T-helper 2 cell (primary cell): ENCODE measurements at regions not wholly inside any gene's neighbourhood (a gene's known extent, or its start where the extent isn't known, plus 50 kb on each side); places are given as distances from the start of the nearest gene placed in this dataset.
"Not testable (repeated sequence)": the region's sequence is repeated elsewhere in the genome, so short reads cannot be mapped to it uniquely, and the experiment has no call there.

ENCODE experiments used
- DNase-seq, 5 experiments: peaks; one replicate each; pipeline versions ENCODE4 v3.0.0 to v3.0.0-alpha.2; 2012 to 2022

DNA sequence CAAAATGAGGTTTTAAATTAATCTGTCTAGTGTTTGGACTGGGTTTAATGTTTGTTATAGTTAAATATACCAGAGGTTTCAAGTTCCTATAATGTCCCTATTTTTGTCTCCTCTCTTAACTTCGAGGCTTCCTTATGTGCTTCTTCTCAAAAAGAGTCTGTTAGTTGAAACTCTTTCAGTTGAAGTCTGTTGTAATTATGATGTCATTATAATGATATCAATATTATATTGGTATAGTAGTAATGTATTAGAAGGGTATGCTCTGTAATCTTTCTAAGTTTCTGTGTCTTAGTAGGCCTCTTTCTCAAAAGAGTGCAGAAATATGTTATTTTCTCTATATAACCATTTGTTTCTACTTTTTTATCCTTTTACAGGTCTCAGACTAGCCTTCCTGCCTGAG, 1148.0 kb downstream of the NSUN3 start:
- DNase-seq, result no peak

DNA sequence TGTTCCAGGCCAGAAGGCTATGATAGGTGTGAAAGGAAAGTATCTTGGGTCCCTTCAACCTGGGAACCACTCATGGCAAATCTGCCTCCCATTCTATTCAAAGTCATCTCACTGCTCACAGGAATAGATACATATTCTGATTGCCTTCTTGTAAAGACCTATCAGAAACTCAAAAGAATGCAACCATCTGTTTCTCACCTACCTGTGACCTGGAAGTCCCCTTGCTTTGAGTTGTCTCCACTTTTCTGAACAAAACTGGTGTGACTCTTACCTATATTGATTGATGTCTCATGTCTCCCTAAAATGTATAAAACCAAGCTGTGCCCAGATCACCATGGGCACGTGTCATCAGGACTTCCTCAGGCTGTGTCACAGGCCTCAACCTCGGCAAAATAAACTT, 1149.3 kb downstream of the NSUN3 start:
- no peak for DNase-seq

DNA sequence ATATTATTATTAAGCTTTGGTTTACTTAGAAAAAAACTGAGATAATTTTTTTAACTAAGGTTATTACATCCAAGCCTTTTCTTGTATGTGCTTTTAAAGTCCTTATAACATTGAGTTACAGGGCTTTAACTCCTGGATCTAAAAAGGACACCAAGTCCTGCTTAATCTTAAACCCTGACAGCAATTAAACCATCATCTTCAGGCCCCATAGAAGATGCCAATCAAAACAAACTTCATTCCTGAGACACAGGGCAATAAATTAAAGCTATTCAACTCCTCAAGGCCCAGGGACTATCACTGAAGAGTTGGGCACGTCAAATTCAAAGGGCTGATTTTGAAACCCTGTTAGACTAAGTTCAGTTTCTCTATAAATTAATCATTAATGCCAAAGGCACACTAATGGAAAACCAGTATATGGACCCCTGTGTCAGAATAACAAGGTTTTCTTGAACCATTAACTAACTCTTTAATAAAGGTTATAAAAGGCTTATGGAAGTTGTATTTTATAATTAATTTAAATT, 1152.6 kb downstream of the NSUN3 start:
- DNase-seq, result no peak

DNA sequence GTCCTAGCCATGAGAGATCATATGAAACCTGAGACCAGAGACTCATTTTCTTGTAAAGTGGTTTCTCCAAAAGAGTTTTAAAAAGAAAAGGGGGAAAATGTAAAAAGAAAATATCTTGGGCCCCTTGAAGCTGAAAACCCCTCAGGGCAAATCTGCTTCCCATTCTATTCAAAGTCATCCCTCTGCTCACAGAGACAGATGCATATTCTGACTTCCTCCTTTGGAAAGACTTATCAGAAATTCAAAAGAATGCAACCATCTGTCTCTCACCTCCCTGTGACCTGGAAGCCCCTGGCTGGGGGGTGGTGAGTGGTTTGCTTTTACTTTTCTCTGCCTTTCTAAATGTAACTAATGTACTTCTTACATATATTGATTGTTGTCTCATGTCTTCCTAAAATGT, 1154.8 kb downstream of the NSUN3 start:
- no peak for DNase-seq

DNA sequence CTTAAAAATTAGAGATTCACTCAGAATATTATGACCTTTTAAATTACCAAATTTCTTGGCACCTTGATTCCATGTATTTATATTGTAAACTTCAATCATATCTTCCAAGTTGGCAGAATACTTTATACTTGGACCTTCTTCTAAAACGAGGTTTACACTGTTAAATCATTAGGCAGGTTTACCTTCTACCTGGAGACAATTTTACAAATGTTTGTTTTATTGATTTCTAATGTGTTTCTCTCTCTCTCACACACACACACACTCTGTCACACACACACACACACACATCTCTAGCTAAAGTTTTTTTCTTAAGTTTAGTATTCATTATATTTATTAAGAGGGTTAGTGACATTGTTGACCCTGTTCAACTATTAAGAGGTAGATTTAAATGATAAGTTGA, 1155.6 kb downstream of the NSUN3 start:
- DNase-seq, result no peak

DNA sequence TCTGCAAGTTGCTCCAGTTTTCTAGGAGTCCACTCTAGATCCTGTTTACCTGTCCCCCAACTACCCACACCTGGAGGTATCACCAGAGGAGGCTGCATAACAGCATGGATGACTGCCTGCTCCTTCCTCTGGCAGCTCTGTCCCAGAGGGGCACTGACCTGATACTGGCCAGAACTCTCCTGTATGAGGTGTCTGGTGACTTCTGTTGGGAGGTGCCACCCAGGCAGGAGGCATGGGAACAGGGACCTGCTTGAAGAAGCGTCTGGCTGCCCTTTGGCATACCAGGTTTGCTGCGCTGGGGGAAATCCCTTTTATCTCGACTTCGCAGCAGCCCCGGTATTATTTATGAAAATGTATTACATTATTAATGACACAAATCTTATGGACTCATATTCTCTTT, 1163.6 kb downstream of the NSUN3 start:
- no peak for DNase-seq

DNA sequence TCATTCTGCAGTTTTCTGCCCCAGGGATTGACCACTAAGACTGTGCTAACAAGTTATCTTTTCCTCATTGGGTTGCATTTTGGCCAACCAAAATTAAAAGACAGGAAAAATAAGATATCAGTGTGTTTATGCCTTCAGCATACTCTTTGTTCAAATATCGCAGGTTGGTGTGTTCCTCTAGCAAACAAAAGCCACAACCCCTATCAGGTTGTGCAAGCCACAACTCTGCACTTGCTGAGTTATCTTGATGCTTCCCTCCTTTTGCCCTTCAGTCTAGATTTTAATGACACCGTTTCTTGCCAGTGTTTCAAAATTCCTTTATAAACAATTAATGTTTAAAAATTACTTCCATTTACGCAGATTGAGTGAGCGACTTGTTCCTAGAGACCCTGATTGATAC, 1164.2 kb downstream of the NSUN3 start:
- no peak for DNase-seq

DNA sequence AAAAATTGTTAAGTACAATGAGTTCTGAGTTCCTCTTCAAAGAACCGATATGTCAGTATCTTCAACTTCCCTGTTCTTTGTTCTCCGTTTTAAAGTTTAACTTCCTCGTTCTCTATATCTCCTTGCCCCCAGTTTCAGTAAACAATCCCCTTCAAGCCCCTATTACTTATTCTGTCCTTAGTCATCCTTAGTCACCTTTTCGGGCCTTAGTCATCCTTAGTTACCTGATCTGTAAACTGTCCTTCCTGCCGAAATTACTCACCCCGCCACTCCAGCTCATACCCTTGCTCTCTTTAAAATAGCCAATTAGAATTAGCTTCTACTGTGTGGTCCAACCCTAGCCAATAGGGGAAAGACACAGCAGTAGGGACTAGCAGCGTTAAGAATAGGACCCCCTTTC, 1165.6 kb downstream of the NSUN3 start:
- DNase-seq, result no peak

DNA sequence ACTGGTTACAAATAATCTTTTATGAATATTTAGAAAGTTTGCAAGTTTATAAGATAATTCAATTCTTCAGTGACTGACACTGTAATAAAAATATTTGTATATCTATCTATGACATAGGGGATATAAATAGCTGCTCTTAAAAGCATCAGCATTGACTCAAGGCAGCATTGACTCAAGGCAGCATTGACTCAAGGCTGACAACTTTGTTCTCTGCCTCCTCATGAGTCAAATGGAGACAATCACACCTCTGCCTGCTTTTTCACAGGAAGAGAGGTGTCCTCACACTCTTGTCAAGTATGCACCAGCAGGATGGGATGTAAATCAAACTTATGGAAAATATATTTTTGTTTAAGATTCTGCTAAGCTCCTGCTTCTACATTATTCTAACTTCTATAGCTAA, 1173.1 kb downstream of the NSUN3 start:
- DNase-seq, result no peak

DNA sequence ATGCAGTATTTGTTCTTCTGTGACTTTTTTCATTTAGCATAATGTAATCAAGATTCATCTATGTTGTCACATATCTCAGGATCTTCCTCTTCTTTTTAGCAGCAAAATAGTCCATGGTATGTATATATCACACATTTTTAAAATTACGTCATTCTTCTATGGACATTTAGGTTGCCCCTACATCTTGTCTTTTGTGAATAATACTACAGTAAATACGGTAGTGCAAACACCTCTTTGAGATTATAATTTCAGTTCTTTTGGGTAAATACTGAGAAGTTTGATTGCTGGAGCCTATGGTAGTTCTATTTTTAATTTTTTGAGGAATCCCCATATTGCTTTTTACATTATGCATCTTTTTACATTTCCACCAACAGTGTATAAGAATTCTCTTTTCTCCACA, 1174.9 kb downstream of the NSUN3 start:
- no peak for DNase-seq

DNA sequence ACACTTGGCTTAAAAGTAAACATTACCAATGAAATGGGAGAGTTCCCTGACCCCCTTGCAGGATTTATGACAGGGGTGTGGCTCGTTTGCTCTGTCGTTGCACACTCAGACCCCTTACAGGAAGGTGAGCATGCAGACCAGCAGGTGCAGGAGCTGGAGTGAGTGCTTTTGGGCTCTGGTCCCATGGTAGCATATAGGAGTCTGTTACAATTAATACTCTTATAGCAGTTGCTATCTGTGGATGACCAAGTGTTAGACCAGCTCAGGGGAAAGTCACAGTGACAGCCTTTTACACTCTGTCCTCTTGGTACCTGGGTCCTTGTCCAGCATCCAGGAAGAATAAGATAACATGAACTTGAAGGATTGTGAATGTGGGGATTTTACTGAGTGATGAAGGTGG, 1177.5 kb downstream of the NSUN3 start:
- DNase-seq, result no peak

DNA sequence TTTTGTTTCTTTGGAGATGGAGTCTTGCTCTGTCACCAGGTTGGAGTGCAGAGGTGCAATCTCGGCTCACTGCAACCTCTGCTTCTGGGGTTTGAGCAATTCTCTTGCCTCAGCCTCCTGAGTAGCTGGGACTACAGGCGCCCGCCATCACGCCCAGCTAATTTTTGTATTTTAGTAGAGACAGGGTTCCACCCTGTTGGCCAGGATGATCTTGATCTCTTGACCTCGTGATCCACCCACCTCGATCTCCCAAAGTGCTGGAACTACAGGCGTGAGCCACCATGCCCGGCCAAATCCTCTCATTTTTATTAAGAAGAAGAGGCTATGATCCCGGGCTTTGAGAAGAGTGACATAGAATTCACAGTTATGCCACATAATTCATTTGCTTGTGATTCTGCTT, 1178.4 kb downstream of the NSUN3 start:
- not testable (repeated sequence) for DNase-seq

DNA sequence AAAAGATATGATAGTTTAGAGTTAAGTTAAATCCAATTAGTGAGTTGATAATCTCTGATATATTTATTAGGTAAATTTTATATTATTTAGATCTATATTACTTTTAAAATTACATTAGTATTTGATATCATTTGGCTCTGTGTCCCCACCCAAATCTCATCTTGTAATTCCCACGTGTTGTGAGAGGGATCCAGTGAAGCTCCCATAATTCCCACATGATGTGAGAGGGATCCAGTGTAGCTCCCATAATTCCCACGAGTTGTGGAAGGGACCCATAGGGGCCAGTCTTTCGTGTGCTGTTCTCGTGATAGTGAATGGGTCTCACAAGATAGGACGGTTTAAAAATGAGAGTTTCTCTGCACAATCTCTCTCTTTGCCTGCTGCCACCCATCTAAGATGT, 1183.6 kb downstream of the NSUN3 start:
- no peak for DNase-seq

DNA sequence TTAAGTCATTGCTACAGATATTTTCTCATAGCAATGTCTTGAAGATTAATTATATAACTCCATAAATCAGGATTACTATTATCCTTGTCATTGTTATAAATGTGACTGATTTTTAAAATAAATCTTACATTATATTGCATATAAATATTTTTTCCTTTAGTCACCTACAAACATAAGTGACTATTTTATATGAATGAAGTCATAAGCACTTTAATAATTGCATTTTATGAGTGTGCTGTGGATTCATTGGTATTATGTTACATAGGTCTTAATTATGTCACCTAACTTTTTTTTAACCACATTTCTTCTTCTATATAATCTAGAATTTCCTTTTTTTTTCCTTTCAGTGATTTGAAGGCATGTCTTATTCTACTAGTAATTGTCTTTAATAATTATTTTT, 1191.2 kb downstream of the NSUN3 start:
- DNase-seq, result no peak

DNA sequence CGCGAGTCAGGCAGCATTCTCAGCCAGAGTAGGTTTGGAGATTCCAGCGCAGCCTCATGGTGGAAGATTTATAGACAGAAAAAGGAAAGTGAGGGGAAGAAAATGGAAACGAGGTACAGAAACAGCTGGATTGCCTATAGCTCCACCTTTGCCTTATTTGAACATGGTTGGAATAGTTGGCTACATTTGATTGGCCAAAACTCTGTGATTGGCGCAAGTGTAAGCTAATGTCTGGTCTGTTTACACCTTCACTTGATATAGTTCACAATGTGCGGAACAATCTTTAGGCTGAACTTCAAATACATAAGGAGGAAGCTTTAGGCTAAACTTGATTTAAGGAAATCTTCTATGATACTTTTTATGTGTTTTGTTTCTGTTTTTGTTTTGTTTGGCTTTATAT, 1191.9 kb downstream of the NSUN3 start:
- DNase-seq, result no peak

DNA sequence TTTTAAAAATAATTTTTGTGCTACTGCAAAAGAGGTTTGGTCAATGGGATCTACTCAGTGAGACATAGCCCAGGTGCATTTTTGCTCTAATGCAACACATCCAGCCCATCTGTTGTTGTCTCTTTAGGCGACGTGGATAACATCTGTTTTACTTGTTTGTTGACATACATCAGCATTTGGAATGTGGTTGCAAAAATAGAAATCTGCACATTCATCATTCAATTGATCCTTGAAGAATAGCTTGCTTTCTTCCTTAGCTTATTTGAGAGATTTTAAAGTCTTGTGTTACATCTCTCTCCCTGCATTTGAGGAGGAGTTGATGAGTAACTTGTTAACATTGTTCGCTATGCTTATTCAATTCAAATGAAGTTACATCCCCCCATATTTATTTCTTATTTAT, 1202.3 kb downstream of the NSUN3 start:
- no peak for DNase-seq

DNA sequence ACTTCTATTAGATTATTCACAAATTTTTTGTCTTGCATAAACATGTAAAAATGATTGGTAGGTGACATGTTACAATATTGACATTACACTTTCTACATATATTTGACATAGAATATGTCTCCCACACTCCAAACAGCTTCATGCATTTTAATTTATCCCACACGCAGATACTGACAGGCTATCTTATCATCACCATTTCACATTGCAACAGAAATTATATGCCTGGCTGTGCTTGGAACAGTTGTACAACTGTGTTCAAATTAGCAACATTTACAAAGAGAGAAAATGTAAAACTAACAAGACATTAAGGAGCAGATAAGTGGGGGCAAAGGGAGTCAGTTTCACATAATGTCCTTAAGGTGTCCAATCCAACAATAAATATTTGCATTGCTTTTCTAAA, 1208.5 kb downstream of the NSUN3 start:
- DNase-seq, result no peak

DNA sequence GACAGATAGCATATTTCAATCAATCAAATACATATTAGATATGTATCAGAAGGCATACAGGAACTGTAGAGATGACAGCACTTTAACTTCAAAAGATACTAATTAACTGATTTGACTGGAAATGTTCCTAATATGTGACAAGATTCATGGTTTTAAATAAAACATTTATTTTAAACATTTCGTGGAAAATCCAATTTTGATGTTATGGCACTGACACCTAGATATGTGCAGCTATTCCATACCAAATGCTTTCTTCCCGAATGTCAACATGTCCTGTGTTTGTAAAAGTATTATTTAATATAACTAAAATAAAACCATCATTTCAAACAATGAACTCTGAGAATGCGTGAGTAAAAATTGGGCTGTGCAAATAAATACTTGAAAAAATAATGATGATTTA, 1209.3 kb downstream of the NSUN3 start:
- no peak for DNase-seq

DNA sequence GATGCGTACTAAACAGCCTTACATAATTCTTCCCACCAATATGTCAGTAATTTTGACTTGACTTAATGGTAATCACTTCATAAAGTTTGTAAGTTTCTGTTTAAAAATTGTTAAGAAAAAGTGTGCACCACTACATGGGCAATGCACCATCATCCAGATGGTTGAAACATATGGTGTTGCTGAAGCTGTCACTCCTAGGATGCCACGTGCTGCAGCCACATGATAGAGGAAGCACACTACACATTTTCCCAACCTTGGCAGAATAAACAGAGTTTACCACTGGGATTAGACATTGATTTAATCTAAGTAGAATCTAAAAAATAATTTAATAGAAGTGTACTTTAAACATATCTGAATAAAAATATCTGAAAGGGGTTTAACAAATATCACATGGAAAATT, 1209.9 kb downstream of the NSUN3 start:
- DNase-seq, result no peak

DNA sequence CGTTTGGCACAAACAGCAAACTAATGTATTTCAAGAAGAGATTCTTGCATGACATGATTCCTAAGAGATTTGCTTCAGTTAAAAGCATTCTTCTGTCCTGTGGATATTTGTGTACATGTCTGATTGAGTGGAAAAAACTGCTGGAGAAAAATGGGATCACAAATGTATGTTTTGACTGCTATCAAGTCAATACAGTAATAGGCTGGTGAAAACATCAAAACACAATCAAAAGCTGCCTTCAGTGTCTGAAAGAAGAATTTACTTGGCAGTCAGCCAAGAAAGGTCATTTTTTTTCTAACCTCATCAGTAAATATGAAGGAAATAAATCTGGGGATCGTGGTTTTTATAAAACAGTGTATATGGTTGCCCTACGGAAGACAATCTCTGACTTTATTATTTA, 1214.8 kb downstream of the NSUN3 start:
- no peak for DNase-seq

DNA sequence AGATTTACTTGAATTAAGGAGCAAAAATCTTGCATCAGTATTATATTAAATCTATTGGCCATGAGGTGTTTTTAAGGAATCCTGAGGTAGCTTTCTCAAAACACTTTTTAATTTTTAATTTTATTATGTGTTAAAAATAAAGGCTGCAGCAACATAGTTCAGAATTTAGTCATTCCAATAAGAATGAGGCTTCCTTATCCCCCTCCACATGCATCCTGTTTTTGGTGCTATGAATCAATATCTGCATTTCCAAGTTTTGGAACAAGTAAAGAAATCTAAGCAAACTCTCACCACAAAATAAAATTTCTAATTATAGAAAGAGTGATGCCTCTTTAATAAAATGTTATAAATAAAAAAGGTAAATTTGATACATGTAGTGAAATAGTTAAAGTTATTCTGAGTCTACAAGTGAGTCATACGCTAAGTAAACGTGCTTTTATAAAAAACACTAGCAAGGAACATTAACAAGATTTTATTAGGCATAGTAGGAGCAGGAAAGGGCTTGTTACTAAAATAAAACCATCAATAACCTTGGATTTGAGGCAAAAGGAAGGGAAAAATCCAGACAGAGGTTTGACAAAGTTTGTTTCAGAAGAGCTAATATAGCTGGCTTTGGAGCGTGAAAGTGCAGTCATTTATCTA, 1218.0 kb downstream of the NSUN3 start:
- no peak for DNase-seq

DNA sequence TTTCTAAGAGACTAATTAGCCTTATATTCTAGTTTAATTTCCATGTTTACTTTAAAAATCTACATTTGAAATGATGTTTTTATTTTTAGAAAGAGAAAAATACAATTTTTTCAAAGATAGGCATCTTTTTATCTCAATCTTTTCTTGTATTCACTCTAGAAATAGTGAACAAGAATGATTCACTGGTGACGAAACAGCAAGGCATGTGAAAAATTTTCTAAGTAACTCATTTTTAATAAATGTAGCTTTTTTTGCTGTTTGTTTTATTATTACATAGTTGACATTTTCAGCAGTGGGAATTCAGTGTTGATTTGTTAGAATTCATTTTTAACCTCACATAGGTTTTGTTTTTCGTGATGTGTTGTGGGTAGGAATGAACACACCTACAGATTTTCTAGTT, 1226.4 kb downstream of the NSUN3 start:
- DNase-seq, result no peak

DNA sequence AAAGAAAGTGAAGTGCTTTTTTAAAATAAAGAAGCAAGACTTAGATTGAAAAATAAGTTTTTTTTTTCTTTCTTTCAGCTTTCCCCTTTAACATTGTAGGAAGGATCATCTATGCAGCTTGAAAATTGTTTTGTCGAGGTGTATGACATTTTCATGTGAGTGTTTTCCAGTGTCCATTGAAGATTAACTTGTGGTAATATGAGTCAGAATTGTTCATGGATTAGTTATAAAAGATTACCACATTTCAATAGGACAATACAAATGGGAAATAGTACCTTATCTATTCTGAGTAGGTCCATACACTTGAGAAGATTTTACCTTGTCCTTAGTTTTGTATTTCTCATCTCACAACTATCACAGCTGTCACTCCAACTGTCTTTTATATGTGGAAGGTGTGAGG, 1234.7 kb downstream of the NSUN3 start:
- DNase-seq, result no peak

DNA sequence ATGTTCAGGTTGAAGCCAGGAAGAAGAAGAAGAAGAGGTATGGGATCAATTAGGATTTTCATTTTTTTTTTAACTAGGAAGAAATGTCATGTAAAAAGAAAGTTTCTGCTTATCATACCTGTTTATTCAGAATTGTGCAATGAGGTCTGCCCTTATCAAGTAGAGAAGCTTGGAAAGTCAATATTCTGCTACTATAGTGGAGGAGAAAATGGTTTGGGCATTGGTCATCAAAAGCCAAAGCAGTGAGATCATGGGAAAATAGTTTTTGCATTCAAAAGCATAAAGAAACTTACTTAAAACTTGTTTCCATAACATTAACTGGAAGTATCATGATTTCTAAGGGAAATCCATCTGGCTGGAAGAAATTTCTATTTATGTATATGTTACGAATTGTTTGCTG, 1239.2 kb downstream of the NSUN3 start:
- DNase-seq, result no peak

DNA sequence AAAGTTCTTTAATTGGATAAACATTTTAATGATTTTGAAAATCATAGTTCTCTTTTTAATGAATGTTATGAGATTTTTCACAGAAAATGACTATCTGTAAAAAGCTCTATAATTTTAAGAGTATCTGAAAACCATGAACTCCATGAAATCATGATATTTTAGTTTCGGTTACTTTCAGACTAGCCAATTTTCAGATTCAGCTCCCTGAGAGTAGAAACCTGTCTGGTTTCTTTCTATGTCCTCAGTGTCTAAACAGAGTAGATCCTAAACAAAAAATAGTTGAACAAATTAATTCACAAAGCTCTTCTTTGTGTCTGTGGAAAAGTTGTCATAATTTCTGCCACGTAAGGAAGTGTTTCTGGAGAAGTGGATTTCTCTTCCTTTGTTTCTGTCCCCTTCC, 1247.7 kb downstream of the NSUN3 start:
- DNase-seq, result no peak

DNA sequence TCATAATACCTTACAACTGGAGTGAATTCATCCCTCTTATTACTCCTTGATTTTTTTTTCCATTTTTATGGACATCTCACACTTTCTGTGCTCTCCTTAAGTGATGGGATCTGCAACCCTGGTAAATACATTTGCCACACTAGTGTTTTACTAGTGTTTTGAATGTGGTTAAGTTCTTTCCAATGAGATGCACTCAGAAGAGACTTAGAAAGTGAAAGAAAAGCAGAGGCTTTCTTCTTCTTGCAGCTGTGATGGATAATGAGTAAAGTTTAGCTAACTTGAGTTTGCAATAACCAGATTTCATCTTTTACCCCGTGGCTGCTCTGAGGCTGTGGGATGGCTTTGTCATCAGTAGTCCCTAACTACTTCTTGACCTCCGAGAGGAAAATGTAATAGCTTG, 1248.4 kb downstream of the NSUN3 start:
- DNase-seq, result no peak
